PC-3 (cell line): ENCODE measurements at regions not wholly inside any gene's neighbourhood (a gene's known extent, or its start where the extent isn't known, plus 50 kb on each side); places are given as distances from the start of the nearest gene placed in this dataset.
"Not testable (repeated sequence)": the region's sequence is repeated elsewhere in the genome, so short reads cannot be mapped to it uniquely, and the experiment has no call there.

ENCODE experiments used
- EZH2 ChIP-seq: fragments of 300-600 bp; sonication (generic); IDR thresholded peaks from one replicate; pipeline ENCODE4 v1.6.1; 2017; ENCODE audit warnings: antibody characterized with exemption, mild to moderate bottlenecking, low read length; ENCODE audit not compliant: unreplicated experiment
- EZH2phosphoT487 ChIP-seq: fragments of 300-600 bp; sonication (generic); IDR thresholded peaks from 2 replicates; pipeline ENCODE4 v1.6.1; 2018; ENCODE audit warnings: mild to moderate bottlenecking, antibody characterized with exemption, low read length, borderline replicate concordance
- TF ChIP-seq, protein P1 (sequence below): fragments of 300-600 bp; sonication (generic); conservative IDR thresholded peaks from 2 replicates; pipeline ENCODE4 v1.5.1; 2017; ENCODE audit warnings: antibody characterized with exemption, low read depth, mild to moderate bottlenecking, low read length

DNA sequence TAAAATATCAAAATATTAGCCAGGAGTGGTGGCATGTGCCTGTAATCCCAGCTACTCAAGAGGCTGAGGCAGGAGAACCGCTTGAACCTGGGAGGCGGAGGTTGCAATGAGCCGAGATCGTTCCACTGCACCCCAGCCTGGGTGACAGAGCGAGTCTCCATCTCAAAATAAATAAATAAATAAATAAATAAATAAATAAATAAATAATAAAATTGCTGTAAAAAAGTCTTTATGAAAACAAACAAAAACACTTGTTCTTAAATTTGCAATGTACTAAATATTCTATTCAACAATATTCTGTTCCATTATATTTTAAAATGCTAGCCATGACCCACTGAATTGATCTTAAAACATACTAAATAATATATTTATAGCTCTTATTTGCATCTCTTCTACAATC, 632.3 kb upstream of the RGS18 start:
- TF ChIP-seq, protein P1, sequence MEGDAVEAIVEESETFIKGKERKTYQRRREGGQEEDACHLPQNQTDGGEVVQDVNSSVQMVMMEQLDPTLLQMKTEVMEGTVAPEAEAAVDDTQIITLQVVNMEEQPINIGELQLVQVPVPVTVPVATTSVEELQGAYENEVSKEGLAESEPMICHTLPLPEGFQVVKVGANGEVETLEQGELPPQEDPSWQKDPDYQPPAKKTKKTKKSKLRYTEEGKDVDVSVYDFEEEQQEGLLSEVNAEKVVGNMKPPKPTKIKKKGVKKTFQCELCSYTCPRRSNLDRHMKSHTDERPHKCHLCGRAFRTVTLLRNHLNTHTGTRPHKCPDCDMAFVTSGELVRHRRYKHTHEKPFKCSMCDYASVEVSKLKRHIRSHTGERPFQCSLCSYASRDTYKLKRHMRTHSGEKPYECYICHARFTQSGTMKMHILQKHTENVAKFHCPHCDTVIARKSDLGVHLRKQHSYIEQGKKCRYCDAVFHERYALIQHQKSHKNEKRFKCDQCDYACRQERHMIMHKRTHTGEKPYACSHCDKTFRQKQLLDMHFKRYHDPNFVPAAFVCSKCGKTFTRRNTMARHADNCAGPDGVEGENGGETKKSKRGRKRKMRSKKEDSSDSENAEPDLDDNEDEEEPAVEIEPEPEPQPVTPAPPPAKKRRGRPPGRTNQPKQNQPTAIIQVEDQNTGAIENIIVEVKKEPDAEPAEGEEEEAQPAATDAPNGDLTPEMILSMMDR, result not testable (repeated sequence)
- TF ChIP-seq EZH2, EZH2phosphoT487: not testable (repeated sequence)
